Adipocyte (in vitro differentiated cells): ENCODE measurements at regions not wholly inside any gene's neighbourhood (a gene's known extent, or its start where the extent isn't known, plus 50 kb on each side); places are given as distances from the start of the nearest gene placed in this dataset.

Source experiments
- DNase-seq: peaks from one replicate; pipeline ENCODE4 v3.0.0-alpha.2; 2015; ENCODE audit warnings: low read depth
- H3K27me3 ChIP-seq: replicated peaks from 2 replicates; pipeline ENCODE4 v1.7.0; 2013; ENCODE audit warnings: mild to moderate bottlenecking, low read length, moderate library complexity; ENCODE audit not compliant: control insufficient read depth, insufficient read depth
- H3K36me3 ChIP-seq: 2 replicates; pipeline ENCODE4 v1.7.0; 2013; ENCODE audit warnings: low read length, mild to moderate bottlenecking, moderate library complexity; ENCODE audit not compliant: control insufficient read depth, insufficient read depth, severe bottlenecking
- H3K4me1 ChIP-seq: 2 replicates; pipeline ENCODE4 v1.7.0; 2013; ENCODE audit warnings: mild to moderate bottlenecking, low read length, moderate library complexity; ENCODE audit not compliant: control insufficient read depth, insufficient read depth
- H3K4me3 ChIP-seq: 2 replicates; pipeline ENCODE4 v1.7.0; 2013; ENCODE audit warnings: mild to moderate bottlenecking, low read length, moderate library complexity
- H3K9ac ChIP-seq: 2 replicates; pipeline ENCODE4 v1.7.0; 2013; ENCODE audit warnings: mild to moderate bottlenecking, low read length, moderate library complexity
- H3K9me3 ChIP-seq: 2 replicates; pipeline ENCODE4 v1.7.0; 2013; ENCODE audit warnings: mild to moderate bottlenecking, low read length, moderate library complexity; ENCODE audit not compliant: control insufficient read depth

GRCh38 chr1:218205721-218206120 is 79.4 kb upstream of the RRP15 start:
- H3K27me3 ChIP-seq: peaks cover under 1% of the 10 kb centered on the region
- no peak overlapping the region for H3K9ac ChIP-seq

GRCh38 chr1:218207194-218207593 is 77.9 kb upstream of the RRP15 start:
- no peak for DNase-seq
- Histone ChIP-seq H3K36me3 (no peaks in the 10 kb centered on the region), H3K27me3 (no peaks in the 10 kb centered on the region), H3K9me3 (no peaks in the 10 kb centered on the region), H3K9ac (no peak overlapping the region), H3K4me1 (peaks cover 17% of the 10 kb centered on the region), H3K4me3 (no peak overlapping the region)

More at GRCh38 chr1:218205721-218206120, 79.4 kb upstream of the RRP15 start:
- Histone ChIP-seq H3K9me3 (no peaks in the 10 kb centered on the region), H3K4me3 (no peak overlapping the region), H3K4me1 (peaks cover 6% of the 10 kb centered on the region), H3K36me3 (no peaks in the 10 kb centered on the region)
- no peak for DNase-seq

GRCh38 chr1:218209351-218209861 is 75.7 kb upstream of the RRP15 start:
- Histone ChIP-seq H3K9ac (no peak overlapping the region), H3K4me1 (peaks cover 17% of the 10 kb centered on the region), H3K27me3 (no peaks in the 10 kb centered on the region), H3K36me3 (no peaks in the 10 kb centered on the region), H3K4me3 (no peak overlapping the region), H3K9me3 (no peaks in the 10 kb centered on the region)
- DNase-seq: peak; percentile 78

GRCh38 chr1:218211241-218211640 is 73.9 kb upstream of the RRP15 start:
- DNase-seq: peak; percentile 31
- no peaks in the 10 kb centered on the region for H3K27me3 ChIP-seq
- H3K9me3 ChIP-seq: no peaks in the 10 kb centered on the region
- H3K36me3 ChIP-seq: no peaks in the 10 kb centered on the region
- peaks cover 17% of the 10 kb centered on the region for H3K4me1 ChIP-seq
- H3K4me3 ChIP-seq: no peak overlapping the region
- H3K9ac ChIP-seq: no peak overlapping the region

- Histone ChIP-seq H3K4me3 (no peak overlapping the region), H3K27me3 (no peaks in the 10 kb centered on the region), H3K9me3 (no peaks in the 10 kb centered on the region), H3K36me3 (no peaks in the 10 kb centered on the region), H3K9ac (no peak overlapping the region), H3K4me1 (no peaks in the 10 kb centered on the region)
- no peak for DNase-seq
These were observed 68.1 kb upstream of the RRP15 start for GRCh38 chr1:218217040-218217439.

- Histone ChIP-seq H3K27me3 (no peaks in the 10 kb centered on the region), H3K4me3 (no peak overlapping the region), H3K9ac (no peak overlapping the region), H3K4me1 (no peaks in the 10 kb centered on the region), H3K36me3 (no peaks in the 10 kb centered on the region), H3K9me3 (no peaks in the 10 kb centered on the region)
- no peak for DNase-seq
These were observed 65.6 kb upstream of the RRP15 start for GRCh38 chr1:218219460-218219859.

- Histone ChIP-seq H3K9me3 (no peaks in the 10 kb centered on the region), H3K27me3 (no peaks in the 10 kb centered on the region), H3K4me3 (no peak overlapping the region), H3K4me1 (no peaks in the 10 kb centered on the region), H3K36me3 (no peaks in the 10 kb centered on the region), H3K9ac (no peak overlapping the region)
- DNase-seq: no peak
These were observed 61.0 kb upstream of the RRP15 start for GRCh38 chr1:218224101-218224500.

GRCh38 chr1:218226005-218226404 is 59.1 kb upstream of the RRP15 start:
- H3K27me3 ChIP-seq: no peaks in the 10 kb centered on the region
- no peaks in the 10 kb centered on the region for H3K4me1 ChIP-seq
- no peak for DNase-seq
- no peak overlapping the region for H3K9ac ChIP-seq
- H3K36me3 ChIP-seq: no peaks in the 10 kb centered on the region
- H3K9me3 ChIP-seq: no peaks in the 10 kb centered on the region
- H3K4me3 ChIP-seq: no peak overlapping the region
